Activated CD4-positive, alpha-beta T cell treated with anti-CD3 and anti-CD28 coated beads, Interleukin-2, amount 50 U/mL, for 16 hours (primary cell): ENCODE measurements at regions not wholly inside any gene's neighbourhood (a gene's known extent, or its start where the extent isn't known, plus 50 kb on each side); places are given as distances from the start of the nearest gene placed in this dataset.
"Not testable (repeated sequence)": the region's sequence is repeated elsewhere in the genome, so short reads cannot be mapped to it uniquely, and the experiment has no call there.

Experiments
- DNase-seq: peaks from one replicate; pipeline ENCODE4 v3.0.0-alpha.2; 2020

GRCh38 chr14:53247596-53248370, 94.7 kb upstream of the DDHD1 start:
- DNase-seq = no peak

- DNase-seq = not testable (repeated sequence)
Observed at GRCh38 chr14:53242898-53243297, 89.8 kb upstream of the DDHD1 start.

GRCh38 chr14:53237488-53237887, 84.4 kb upstream of the DDHD1 start:
- DNase-seq = no peak

- DNase-seq = no peak
Observed at GRCh38 chr14:53236708-53237107, 83.6 kb upstream of the DDHD1 start.

GRCh38 chr14:53231171-53231570, 78.0 kb upstream of the DDHD1 start:
- no peak for DNase-seq

GRCh38 chr14:53228966-53229365, 75.8 kb upstream of the DDHD1 start:
- DNase-seq = no peak

GRCh38 chr14:53227154-53227718, 74.1 kb upstream of the DDHD1 start:
- no peak for DNase-seq

GRCh38 chr14:53226553-53226952, 73.4 kb upstream of the DDHD1 start:
- DNase-seq = no peak

- no peak for DNase-seq
Observed at GRCh38 chr14:53220914-53221313, 67.8 kb upstream of the DDHD1 start.

GRCh38 chr14:53218161-53218560, 65.0 kb upstream of the DDHD1 start:
- DNase-seq = no peak

- DNase-seq = peak; percentile 72
Observed at GRCh38 chr14:53217316-53217994, 64.3 kb upstream of the DDHD1 start.

GRCh38 chr14:53216955-53217315, 63.8 kb upstream of the DDHD1 start:
- DNase-seq = not testable (repeated sequence)

GRCh38 chr14:53216478-53216877, 63.4 kb upstream of the DDHD1 start:
- not testable (repeated sequence) for DNase-seq

- DNase-seq = no peak
Observed at GRCh38 chr14:53215101-53215500, 62.0 kb upstream of the DDHD1 start.

- DNase-seq = no peak
Observed at GRCh38 chr14:53214384-53214783, 61.3 kb upstream of the DDHD1 start.

GRCh38 chr14:53213761-53214160, 60.6 kb upstream of the DDHD1 start:
- DNase-seq = no peak

- no peak for DNase-seq
Observed at GRCh38 chr14:53209370-53209769, 56.2 kb upstream of the DDHD1 start.
